B cell (primary cell): ENCODE measurements at regions not wholly inside any gene's neighbourhood (a gene's known extent, or its start where the extent isn't known, plus 50 kb on each side); places are given as distances from the start of the nearest gene placed in this dataset.
A peak's percentile ranks its signal among the peaks of the same experiment; 100 is the strongest.

Source experiments
- ATAC-seq: fragments of 200-7000 bp; cut with Tn5 transposase; one replicate; pipeline ENCODE4 v1.10.0; 2021; ENCODE audit warnings: low read depth, mild to moderate bottlenecking, moderate number of reproducible peaks, moderate library complexity
- CTCF ChIA-PET: fragments of 350-600 bp; sonication (Branson Sonifier 250); formaldehyde crosslinking; loops from one replicate; lab custom pipeline; 2021; ENCODE audit warnings: antibody characterized with exemption, inconsistent platforms; lab: Charles Lee
- POLR2A ChIA-PET: fragments of 350-600 bp; sonication (Branson Sonifier 250); formaldehyde crosslinking; loops from one replicate; lab custom pipeline; 2021; ENCODE audit warnings: antibody characterized with exemption; lab: Charles Lee
- DNase-seq: peaks from one replicate; pipeline ENCODE4 v3.0.0; 2013
- H2AFZ ChIP-seq: 2 replicates; pipeline ENCODE4 v1.6.1; 2012; ENCODE audit warnings: mild to moderate bottlenecking, low read depth, low read length; ENCODE audit not compliant: insufficient read depth, poor library complexity, severe bottlenecking
- H3K27ac ChIP-seq, 2 donors: 1 replicate in 1 of 2; 2 replicates in 1 of 2; pipeline ENCODE4 v1.5.1; 2012 to 2013; ENCODE audit warnings: low read length in 2 of 2, mild to moderate bottlenecking in 2 of 2, moderate library complexity in 1 of 2
- H3K27me3 ChIP-seq, 4 experiments: fragments of 200-600 bp in 1 of 4; sonication (generic) in 1 of 4; replicated peaks in 1 of 4; 1 replicate in 2 of 4; 2 replicates in 2 of 4; pipeline versions ENCODE4 v1.6.1 to v1.7.0; 2013 to 2016; ENCODE audit warnings: low read length in 3 of 4, mild to moderate bottlenecking in 2 of 4, mixed read lengths in 1 of 4, moderate library complexity in 1 of 4; ENCODE audit not compliant: insufficient read depth in 4 of 4, control insufficient read depth in 3 of 4; ENCODE audit errors: control extremely low read depth in 1 of 4
- H3K36me3 ChIP-seq, 2 experiments: replicated peaks in 1 of 2; 1 replicate in 1 of 2; 2 replicates in 1 of 2; pipeline versions ENCODE4 v1.6.1 to v1.7.1; 2013; ENCODE audit warnings: low read length in 1 of 2; ENCODE audit not compliant: insufficient read depth in 2 of 2, control insufficient read depth in 1 of 2; ENCODE audit errors: control extremely low read depth in 1 of 2, extremely low read depth in 1 of 2
- H3K4me1 ChIP-seq, 2 donors: fragments of 200-600 bp in 1 of 2; sonication (generic) in 1 of 2; 1 replicate in 1 of 2; 2 replicates in 1 of 2; pipeline versions ENCODE4 v1.5.1 to v1.6.1; 2013 to 2017; ENCODE audit warnings: low read length in 2 of 2; ENCODE audit not compliant: control insufficient read depth in 2 of 2, insufficient read depth in 2 of 2
- H3K4me2 ChIP-seq: replicated peaks from 2 replicates; pipeline ENCODE3; 2012; ENCODE audit warnings: mild to moderate bottlenecking, low read depth, low read length; ENCODE audit not compliant: poor library complexity, severe bottlenecking
- H3K4me3 ChIP-seq, 5 experiments: fragments of 200-600 bp in 1 of 5; sonication (generic) in 1 of 5; 1 replicate in 3 of 5; 2 replicates in 2 of 5; pipeline versions ENCODE4 v1.5.1 to v1.7.0; 2011 to 2016; ENCODE audit warnings: low read length in 4 of 5, mild to moderate bottlenecking in 4 of 5, low read depth in 2 of 5, control low read depth in 1 of 5, moderate library complexity in 1 of 5; ENCODE audit not compliant: insufficient read depth in 1 of 5; ENCODE audit errors: control extremely low read depth in 1 of 5, extremely low read depth in 1 of 5
- H3K79me2 ChIP-seq: fragments of 200-600 bp; sonication (generic); one replicate; pipeline ENCODE4 v1.6.0; 2016; ENCODE audit warnings: low read length; ENCODE audit not compliant: control insufficient read depth, insufficient read depth
- H3K9ac ChIP-seq: fragments of 200-600 bp; sonication (generic); 2 replicates; pipeline ENCODE4 v1.6.1; 2017; ENCODE audit warnings: mild to moderate bottlenecking, low read length, moderate library complexity
- H3K9me3 ChIP-seq, 3 donors: one replicate each; pipeline versions ENCODE4 v1.6.1 to v1.7.1; 2013; ENCODE audit warnings: low read length in 2 of 3; ENCODE audit not compliant: control insufficient read depth in 2 of 3, insufficient read depth in 1 of 3; ENCODE audit errors: control extremely low read depth in 1 of 3
- H4K20me1 ChIP-seq: 2 replicates; pipeline ENCODE4 v1.6.0; 2012; ENCODE audit warnings: mild to moderate bottlenecking, low read length; ENCODE audit not compliant: insufficient read depth, control insufficient read depth, poor library complexity, severe bottlenecking
- H3K27ac Mint-ChIP-seq: one replicate; pipeline ENCODE4 v1.8.0; 2021; ENCODE audit warnings: mixed read lengths
- H3K27me3 Mint-ChIP-seq: one replicate; pipeline ENCODE4 v1.8.0; 2021; ENCODE audit warnings: mixed read lengths
- H3K4me1 Mint-ChIP-seq: one replicate; pipeline ENCODE4 v1.8.0; 2021; ENCODE audit warnings: mixed read lengths
- H3K4me3 Mint-ChIP-seq: one replicate; pipeline ENCODE4 v1.8.0; 2021; ENCODE audit warnings: mixed read lengths
- H3K9me3 Mint-ChIP-seq: one replicate; pipeline ENCODE4 v1.8.0; 2022; ENCODE audit warnings: mixed read lengths; ENCODE audit not compliant: insufficient read depth
- EZH2 ChIP-seq: IDR thresholded peaks from 2 replicates; pipeline ENCODE4 v1.6.1; 2012; ENCODE audit warnings: borderline replicate concordance, low read depth, mild to moderate bottlenecking, moderate library complexity, low read length; ENCODE audit not compliant: insufficient read depth, poor library complexity, severe bottlenecking
- WGBS: methylation state at CpG from one replicate; pipeline ENCODE4 v1.1.5; 2013; ENCODE audit warnings: missing lambda C conversion rate; ENCODE audit not compliant: insufficient coverage; 5-methylcytosine and 5-hydroxymethylcytosine counted together
- intact Hi-C: fragments of 100-400 bp; cut with micrococcal nuclease; formaldehyde crosslinking; loops from one replicate; pipeline ENCODE4 v1.10.0; 2022
- TF ChIP-seq, protein P1 (sequence below): fragments of 200-600 bp; IDR thresholded peaks from one replicate; pipeline ENCODE4 v1.8.0; 2022; ENCODE audit warnings: antibody characterized with exemption, mild to moderate bottlenecking

- Histone ChIP-seq H3K4me1 (peaks cover 8 to 9% of the 10 kb centered on the region in 2 donors), H3K9me3 (peaks cover 0 to 6% (median under 1%) of the 10 kb centered on the region in 3 donors), H3K9ac (no peak overlapping the region), H3K36me3 (no peaks in the 10 kb centered on the region), H4K20me1 (no peaks in the 10 kb centered on the region), H3K27ac (no peak overlapping the region), H3K4me2 (no peak overlapping the region), H3K4me3 (no peak overlapping the region), H3K27me3 (no peaks in the 10 kb centered on the region), H2AFZ (no peak overlapping the region), H3K79me2 (no peaks in the 10 kb centered on the region)
- no peak overlapping the region for H3K27ac Mint-ChIP-seq
- ChIA-PET CTCF (no interaction called here), POLR2A (no interaction called here)
- no peak for DNase-seq
- intact Hi-C loops = no loop called here
- WGBS = 100% methylated on average over 1 of the region's 4 CpGs
- no peaks in the 10 kb centered on the region for H3K27me3 Mint-ChIP-seq
- TF ChIP-seq, protein P1, sequence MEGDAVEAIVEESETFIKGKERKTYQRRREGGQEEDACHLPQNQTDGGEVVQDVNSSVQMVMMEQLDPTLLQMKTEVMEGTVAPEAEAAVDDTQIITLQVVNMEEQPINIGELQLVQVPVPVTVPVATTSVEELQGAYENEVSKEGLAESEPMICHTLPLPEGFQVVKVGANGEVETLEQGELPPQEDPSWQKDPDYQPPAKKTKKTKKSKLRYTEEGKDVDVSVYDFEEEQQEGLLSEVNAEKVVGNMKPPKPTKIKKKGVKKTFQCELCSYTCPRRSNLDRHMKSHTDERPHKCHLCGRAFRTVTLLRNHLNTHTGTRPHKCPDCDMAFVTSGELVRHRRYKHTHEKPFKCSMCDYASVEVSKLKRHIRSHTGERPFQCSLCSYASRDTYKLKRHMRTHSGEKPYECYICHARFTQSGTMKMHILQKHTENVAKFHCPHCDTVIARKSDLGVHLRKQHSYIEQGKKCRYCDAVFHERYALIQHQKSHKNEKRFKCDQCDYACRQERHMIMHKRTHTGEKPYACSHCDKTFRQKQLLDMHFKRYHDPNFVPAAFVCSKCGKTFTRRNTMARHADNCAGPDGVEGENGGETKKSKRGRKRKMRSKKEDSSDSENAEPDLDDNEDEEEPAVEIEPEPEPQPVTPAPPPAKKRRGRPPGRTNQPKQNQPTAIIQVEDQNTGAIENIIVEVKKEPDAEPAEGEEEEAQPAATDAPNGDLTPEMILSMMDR = no peak
- TF ChIP-seq EZH2 = no peak
- H3K4me1 Mint-ChIP-seq = peaks cover 10% of the 10 kb centered on the region
- H3K9me3 Mint-ChIP-seq = no peaks in the 10 kb centered on the region
- no peak for ATAC-seq
- no peak overlapping the region for H3K4me3 Mint-ChIP-seq
Measured at GRCh38 chr12:46101485-46101869, 111.1 kb upstream of the SCAF11 start.

- peaks cover 2% of the 10 kb centered on the region for H3K9me3 Mint-ChIP-seq
- Histone ChIP-seq H3K27me3 (no peaks in the 10 kb centered on the region), H3K4me3 (no peak overlapping the region), H3K36me3 (no peaks in the 10 kb centered on the region), H3K27ac (no peak overlapping the region), H4K20me1 (no peaks in the 10 kb centered on the region), H3K4me2 (no peak overlapping the region), H3K4me1 (peaks cover 8 to 9% of the 10 kb centered on the region in 2 donors), H3K9me3 (peaks cover 0 to 6% (median 1%) of the 10 kb centered on the region in 3 donors), H2AFZ (peak overlapping the region; percentile 56), H3K79me2 (no peaks in the 10 kb centered on the region), H3K9ac (no peak overlapping the region)
- H3K27me3 Mint-ChIP-seq = no peaks in the 10 kb centered on the region
- H3K27ac Mint-ChIP-seq = no peak overlapping the region
- H3K4me1 Mint-ChIP-seq = peaks cover 10% of the 10 kb centered on the region
- TF ChIP-seq, protein P1 = no peak
- TF ChIP-seq EZH2 = no peak
- CTCF ChIA-PET = no interaction called here
- POLR2A ChIA-PET = no interaction called here
- intact Hi-C loops = no loop called here
- DNase-seq = no peak
- WGBS = 78% methylated on average over 2 of the region's 6 CpGs
- no peak for ATAC-seq
- H3K4me3 Mint-ChIP-seq = no peak overlapping the region
Measured at GRCh38 chr12:46100551-46101484, 110.4 kb upstream of the SCAF11 start.
